Caco-2 (cell line): ENCODE measurements at regions not wholly inside any gene's neighbourhood (a gene's known extent, or its start where the extent isn't known, plus 50 kb on each side); places are given as distances from the start of the nearest gene placed in this dataset.

Source experiments
- BruUV-seq: library from RNA; stranded (reverse); fragments of 400-500 nt; replicated peaks from 2 replicates; lab custom pipeline; 2021; lab: Mats Ljungman, UMichigan
- CTCF ChIA-PET: fragments of 300-600 bp; sonication (Branson Sonifier 250); formaldehyde crosslinking; loops from one replicate; lab custom pipeline; 2022; ENCODE audit warnings: antibody characterized with exemption; lab: Charles Lee
- POLR2A ChIA-PET: fragments of 300-600 bp; sonication (Branson Sonifier 250); formaldehyde crosslinking; loops from one replicate; lab custom pipeline; 2022; ENCODE audit warnings: antibody characterized with exemption; lab: Charles Lee
- DNase-seq, 2 experiments: peaks; one replicate each; pipeline versions ENCODE4 v3.0.0 to v3.0.0-alpha.2; 2020 to 2022
- H3K27me3 ChIP-seq: replicated peaks from 2 replicates; pipeline ENCODE4 v1.6.0; 2011; ENCODE audit warnings: low read length; ENCODE audit not compliant: control insufficient read depth, insufficient read depth
- H3K36me3 ChIP-seq: 2 replicates; pipeline ENCODE4 v1.5.1; 2011; ENCODE audit warnings: low read length; ENCODE audit not compliant: control insufficient read depth, insufficient read depth
- H3K4me1 ChIP-seq: fragments of 250-450 bp; sonication (Bioruptor Pico); 2 replicates; pipeline ENCODE4 v1.5.1; 2020; ENCODE audit warnings: mild to moderate bottlenecking
- H3K4me3 ChIP-seq: 2 replicates; pipeline ENCODE4 v1.5.1; 2011; ENCODE audit warnings: low read depth, mild to moderate bottlenecking, control low read depth, low read length
- H3K9me3 ChIP-seq: fragments of 250-450 bp; sonication (Bioruptor Pico); 2 replicates; pipeline ENCODE4 v1.5.1; 2020; ENCODE audit warnings: mild to moderate bottlenecking, moderate library complexity
- H3K27ac Mint-ChIP-seq: one replicate; pipeline ENCODE4 v1.8.0; 2022; ENCODE audit warnings: mixed read lengths; ENCODE audit not compliant: unreplicated experiment
- H3K27me3 Mint-ChIP-seq: one replicate; pipeline ENCODE4 v1.8.0; 2022; ENCODE audit warnings: mixed read lengths; ENCODE audit not compliant: insufficient read depth, unreplicated experiment
- H3K36me3 Mint-ChIP-seq: one replicate; pipeline ENCODE4 v1.8.0; 2022; ENCODE audit warnings: mild to moderate bottlenecking, mixed read lengths; ENCODE audit not compliant: insufficient read depth, unreplicated experiment
- H3K4me1 Mint-ChIP-seq: one replicate; pipeline ENCODE4 v1.8.0; 2022; ENCODE audit warnings: low read depth, mixed read lengths; ENCODE audit not compliant: unreplicated experiment
- H3K4me3 Mint-ChIP-seq: one replicate; pipeline ENCODE4 v1.8.0; 2022; ENCODE audit warnings: mild to moderate bottlenecking, moderate library complexity, mixed read lengths; ENCODE audit not compliant: unreplicated experiment
- H3K9me3 Mint-ChIP-seq: one replicate; pipeline ENCODE4 v1.8.0; 2022; ENCODE audit warnings: mixed read lengths; ENCODE audit not compliant: unreplicated experiment
- CTCF ChIP-seq, 2 experiments: fragments of 200-600 bp in 1 of 2; IDR thresholded peaks; 1 replicate in 1 of 2; 2 replicates in 1 of 2; pipeline versions ENCODE4 v1.5.1 to v1.8.0; 2011 to 2022; ENCODE audit warnings: antibody characterized with exemption in 1 of 2, control low read depth in 1 of 2, inconsistent platforms in 1 of 2, low read depth in 1 of 2, low read length in 1 of 2, mild to moderate bottlenecking in 1 of 2, moderate library complexity in 1 of 2; ENCODE audit not compliant: insufficient read depth in 1 of 2, severe bottlenecking in 1 of 2, unreplicated experiment in 1 of 2
- intact Hi-C: fragments of 100-400 bp; cut with micrococcal nuclease; formaldehyde crosslinking; loops from one replicate; pipeline ENCODE4 v1.10.0; 2022; ENCODE audit not compliant: unreplicated experiment

DNA sequence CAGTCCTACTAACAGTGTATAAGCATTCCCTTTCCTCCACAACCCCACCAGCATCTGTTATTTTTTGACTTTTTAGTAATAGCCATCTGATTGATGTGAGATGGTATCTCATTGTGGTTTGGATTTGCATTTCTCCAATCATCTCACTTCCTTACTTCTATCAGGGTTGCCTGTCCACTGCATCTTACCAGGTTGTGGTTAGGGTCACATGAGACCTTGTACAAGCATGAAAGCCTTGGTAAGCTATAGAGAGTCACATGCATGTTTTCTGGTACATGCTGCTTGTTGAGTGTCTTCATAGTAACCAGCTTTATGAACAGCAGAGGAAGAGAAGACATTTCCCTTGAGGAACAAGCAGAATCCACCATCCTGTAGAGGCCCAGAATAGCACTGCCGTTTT lies 102.9 kb upstream of the PAX6 start:
- no peaks in the 10 kb centered on the region for H3K4me1 Mint-ChIP-seq
- POLR2A ChIA-PET = no interaction called here
- intact Hi-C loops = no loop called here
- DNase-seq = no peak
- Histone ChIP-seq H3K9me3 (no peaks in the 10 kb centered on the region), H3K36me3 (no peaks in the 10 kb centered on the region), H3K4me1 (no peaks in the 10 kb centered on the region), H3K27me3 (no peaks in the 10 kb centered on the region), H3K4me3 (no peak overlapping the region)
- no peak overlapping the region for H3K4me3 Mint-ChIP-seq
- no peak overlapping the region for H3K27ac Mint-ChIP-seq
- H3K27me3 Mint-ChIP-seq = peaks cover 7% of the 10 kb centered on the region
- CTCF ChIA-PET = no interaction called here
- TF ChIP-seq CTCF (IDR thresholded peaks at IDR 0.05; ENCODE audit: insufficient read depth in 1 of 2, low read depth in 1 of 2, low read length in 1 of 2, severe bottlenecking in 1 of 2, unreplicated experiment in 1 of 2) = no peak
- no TSS peak for BruUV-seq
- H3K9me3 Mint-ChIP-seq = no peaks in the 10 kb centered on the region
- H3K36me3 Mint-ChIP-seq = no peaks in the 10 kb centered on the region

GRCh38 chr11:31912808-31913207 lies 101.7 kb upstream of the PAX6 start:
- no peak for TF ChIP-seq CTCF (IDR thresholded peaks at IDR 0.05; ENCODE audit: insufficient read depth in 1 of 2, low read depth in 1 of 2, low read length in 1 of 2, severe bottlenecking in 1 of 2, unreplicated experiment in 1 of 2)
- Histone ChIP-seq H3K36me3 (no peaks in the 10 kb centered on the region), H3K9me3 (no peaks in the 10 kb centered on the region), H3K27me3 (no peaks in the 10 kb centered on the region), H3K4me3 (no peak overlapping the region), H3K4me1 (no peaks in the 10 kb centered on the region)
- ChIA-PET POLR2A (no interaction called here), CTCF (no interaction called here)
- H3K9me3 Mint-ChIP-seq = no peaks in the 10 kb centered on the region
- no peak for DNase-seq
- no peak overlapping the region for H3K4me3 Mint-ChIP-seq
- peaks cover 7% of the 10 kb centered on the region for H3K27me3 Mint-ChIP-seq
- no TSS peak for BruUV-seq
- no peaks in the 10 kb centered on the region for H3K4me1 Mint-ChIP-seq
- no peak overlapping the region for H3K27ac Mint-ChIP-seq
- no peaks in the 10 kb centered on the region for H3K36me3 Mint-ChIP-seq
- intact Hi-C loops = no loop called here

DNA sequence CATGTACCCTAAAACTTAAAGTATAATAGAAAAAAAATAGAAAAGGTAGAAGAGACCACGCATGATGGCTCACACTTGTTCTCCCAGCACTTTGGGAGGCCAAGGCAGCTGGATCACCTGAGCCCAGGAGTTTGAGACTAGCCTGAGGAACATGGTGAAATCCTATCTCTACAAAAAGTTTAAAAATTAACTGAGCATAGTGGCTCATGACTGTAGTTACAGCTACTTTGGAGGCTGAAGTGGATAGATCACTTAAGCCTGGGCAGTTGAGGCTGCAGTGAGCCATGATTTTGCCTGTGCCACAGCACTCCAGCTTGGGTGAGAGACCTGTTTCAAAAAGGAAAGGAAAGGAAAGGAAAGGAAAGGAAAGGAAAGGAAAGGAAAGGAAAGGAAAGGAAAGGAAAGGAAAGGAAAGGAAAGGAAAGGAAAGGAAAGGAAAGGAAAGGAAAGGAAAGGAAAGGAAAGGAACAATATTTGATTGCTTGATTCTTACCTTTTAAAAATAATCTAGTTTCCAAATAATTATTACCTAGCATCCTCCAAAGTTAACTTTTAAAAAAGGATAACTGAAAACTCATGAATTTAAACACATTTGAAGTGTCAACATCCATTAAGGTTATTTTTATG lies 99.9 kb upstream of the PAX6 start:
- POLR2A ChIA-PET = no interaction called here
- Mint-ChIP-seq H3K9me3 (no peaks in the 10 kb centered on the region), H3K36me3 (no peaks in the 10 kb centered on the region), H3K4me3 (no peak overlapping the region), H3K27me3 (peaks cover 12% of the 10 kb centered on the region), H3K4me1 (no peaks in the 10 kb centered on the region), H3K27ac (no peak overlapping the region)
- no peaks in the 10 kb centered on the region for H3K36me3 ChIP-seq
- no peaks in the 10 kb centered on the region for H3K9me3 ChIP-seq
- CTCF ChIA-PET = no interaction called here
- intact Hi-C loops = no loop called here
- no peak for TF ChIP-seq CTCF (IDR thresholded peaks at IDR 0.05; ENCODE audit: insufficient read depth in 1 of 2, low read depth in 1 of 2, low read length in 1 of 2, severe bottlenecking in 1 of 2, unreplicated experiment in 1 of 2)
- no peaks in the 10 kb centered on the region for H3K27me3 ChIP-seq
- no peak for DNase-seq
- no TSS peak for BruUV-seq
- H3K4me1 ChIP-seq = no peaks in the 10 kb centered on the region
- H3K4me3 ChIP-seq = no peak overlapping the region
